GM18498 (cell line): ENCODE measurements at regions not wholly inside any gene's neighbourhood (a gene's known extent, or its start where the extent isn't known, plus 50 kb on each side); places are given as distances from the start of the nearest gene placed in this dataset.
"Not testable (repeated sequence)": the region's sequence is repeated elsewhere in the genome, so short reads cannot be mapped to it uniquely, and the experiment has no call there.

ENCODE experiments used
- ATAC-seq: cut with Tn5 transposase; IDR thresholded peaks from one replicate; pipeline ENCODE4 v1.9.1; 2021; ENCODE audit warnings: mild to moderate bottlenecking, moderate library complexity; ENCODE audit not compliant: unreplicated experiment

GRCh38 chr4:126604268-126604867 lies 1028.4 kb upstream of the INTU start:
- ATAC-seq = peak; percentile 66

DNA sequence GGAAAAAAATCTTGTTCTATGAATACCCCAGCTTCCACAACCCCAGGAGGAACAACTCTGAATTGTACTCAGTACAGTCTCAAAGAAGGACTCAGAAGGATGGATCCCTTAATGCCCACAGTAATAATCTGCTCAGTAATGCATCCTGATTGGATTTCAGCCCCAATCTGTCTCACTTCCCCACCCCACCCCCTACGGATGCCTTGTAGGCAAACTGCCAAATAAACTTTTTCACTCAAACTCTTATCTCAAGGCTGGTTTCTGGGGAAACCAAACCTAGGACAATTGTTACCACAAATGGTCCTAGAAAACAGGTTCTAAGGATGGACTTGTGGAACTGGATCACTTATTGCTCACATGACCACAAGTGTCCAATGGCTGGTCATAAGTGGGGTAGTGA lies 1021.8 kb upstream of the INTU start:
- ATAC-seq = no peak

GRCh38 chr4:126611900-126612299 lies 1020.9 kb upstream of the INTU start:
- no peak for ATAC-seq

DNA sequence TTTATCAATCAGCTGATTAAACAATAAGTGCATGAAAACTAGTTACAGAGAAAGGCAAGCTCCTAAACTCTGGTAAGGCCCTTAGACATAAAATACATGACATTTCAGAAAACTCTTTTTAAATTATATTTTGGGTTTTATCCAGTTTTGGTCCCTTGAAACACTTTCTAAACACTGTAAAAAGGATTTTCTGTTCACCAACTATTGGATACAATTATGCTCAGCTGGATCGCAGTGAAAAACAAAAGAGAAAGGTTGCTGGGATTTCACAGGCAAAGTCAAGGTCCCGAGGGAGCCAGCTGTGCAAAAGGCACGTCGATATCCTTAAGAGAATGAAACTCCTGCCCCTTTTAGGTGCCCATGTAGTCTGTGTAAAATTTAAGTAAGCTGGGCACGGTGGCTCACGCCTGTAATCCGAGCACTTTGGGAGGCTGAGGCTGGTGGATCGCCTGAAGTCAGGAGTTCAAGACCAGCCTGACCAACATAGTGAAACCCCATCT lies 1018.4 kb upstream of the INTU start:
- no peak for ATAC-seq

DNA sequence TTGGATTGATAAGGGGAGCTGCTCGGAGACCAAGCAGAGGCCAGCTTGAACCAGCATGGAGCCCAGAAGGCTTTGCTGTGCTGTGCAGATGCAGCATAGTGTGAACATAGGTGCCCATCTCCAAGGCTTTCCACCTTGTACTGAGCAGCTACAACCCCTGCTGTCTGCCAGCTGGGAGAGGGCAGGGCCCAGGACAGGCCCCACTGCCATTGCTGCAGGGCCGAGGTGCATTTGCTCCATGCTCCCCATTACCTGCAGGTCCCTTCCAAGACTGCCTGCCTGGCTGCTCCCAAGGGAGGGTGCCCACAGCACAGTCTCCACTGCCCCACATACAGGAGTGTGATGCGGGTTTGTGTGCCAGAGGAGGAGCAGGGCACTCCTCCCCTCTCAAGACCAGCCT lies 1016.0 kb upstream of the INTU start:
- no peak for ATAC-seq

GRCh38 chr4:126627255-126627654 lies 1005.5 kb upstream of the INTU start:
- ATAC-seq = no peak

- no peak for ATAC-seq
Observed at GRCh38 chr4:126628933-126629332, 1003.8 kb upstream of the INTU start.

DNA sequence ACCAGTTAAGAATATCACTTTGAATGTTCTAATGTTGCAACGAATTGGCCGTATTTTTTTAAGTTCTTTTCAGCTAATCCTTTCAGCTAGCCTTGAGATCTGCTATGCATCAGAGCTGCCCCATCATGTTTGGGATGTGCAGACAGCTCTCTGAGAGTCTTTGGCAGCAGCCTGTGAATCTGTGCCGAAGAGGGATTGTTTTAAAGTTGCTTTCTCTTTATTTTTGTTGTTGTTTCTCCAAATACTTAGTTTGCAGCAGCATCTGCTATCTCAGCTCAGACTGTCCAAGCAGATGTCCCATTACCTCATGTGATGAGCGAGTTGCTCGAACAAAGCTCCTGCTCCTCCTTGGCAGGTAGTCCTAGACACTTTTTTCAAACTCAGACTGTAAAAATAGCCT lies 1002.5 kb upstream of the INTU start:
- no peak for ATAC-seq

DNA sequence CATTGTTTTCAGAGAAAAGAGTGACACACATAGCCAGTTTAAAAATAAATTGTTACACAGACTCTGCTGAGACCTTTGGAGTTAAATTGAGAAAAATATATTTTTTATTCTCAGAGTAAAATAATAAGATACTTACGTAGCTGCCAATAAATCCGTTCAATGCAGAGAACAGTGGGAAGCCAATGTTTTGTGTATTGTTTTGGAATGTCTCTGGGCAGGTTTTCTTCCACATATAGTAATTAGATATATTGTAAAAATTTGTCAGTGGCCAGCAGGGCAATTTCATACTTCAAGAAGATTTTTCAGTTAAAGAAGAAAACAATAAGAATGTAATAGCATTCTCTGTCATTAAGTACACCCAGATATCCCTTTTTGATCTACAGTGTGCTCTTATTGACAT lies 999.5 kb upstream of the INTU start:
- no peak for ATAC-seq

- ATAC-seq = no peak
Observed at GRCh38 chr4:126637706-126638105, 995.1 kb upstream of the INTU start.

DNA sequence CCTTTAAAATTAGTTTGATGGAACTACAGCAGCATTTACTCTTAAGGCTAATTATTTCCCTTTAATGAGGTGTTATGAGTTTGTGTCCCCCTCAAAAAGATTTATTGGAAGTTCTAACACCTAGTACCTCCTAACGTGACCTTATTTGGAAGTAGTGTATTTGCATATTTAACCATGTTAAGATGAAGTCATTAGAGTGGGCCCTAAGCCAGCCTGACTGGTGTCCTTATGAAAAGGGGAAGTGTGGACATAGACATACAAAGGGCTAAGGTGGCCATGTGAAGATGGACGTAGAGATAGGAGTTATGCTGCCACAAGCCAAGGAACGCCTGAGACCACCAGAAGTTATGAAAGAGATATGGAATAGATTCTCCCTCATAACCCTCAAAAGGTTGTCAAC lies 985.4 kb upstream of the INTU start:
- no peak for ATAC-seq

GRCh38 chr4:126647756-126648397 lies 984.9 kb upstream of the INTU start:
- no peak for ATAC-seq

- ATAC-seq = no peak
Observed at GRCh38 chr4:126658411-126658810, 974.3 kb upstream of the INTU start.

- ATAC-seq = no peak
Observed at GRCh38 chr4:126661194-126661593, 971.6 kb upstream of the INTU start.

DNA sequence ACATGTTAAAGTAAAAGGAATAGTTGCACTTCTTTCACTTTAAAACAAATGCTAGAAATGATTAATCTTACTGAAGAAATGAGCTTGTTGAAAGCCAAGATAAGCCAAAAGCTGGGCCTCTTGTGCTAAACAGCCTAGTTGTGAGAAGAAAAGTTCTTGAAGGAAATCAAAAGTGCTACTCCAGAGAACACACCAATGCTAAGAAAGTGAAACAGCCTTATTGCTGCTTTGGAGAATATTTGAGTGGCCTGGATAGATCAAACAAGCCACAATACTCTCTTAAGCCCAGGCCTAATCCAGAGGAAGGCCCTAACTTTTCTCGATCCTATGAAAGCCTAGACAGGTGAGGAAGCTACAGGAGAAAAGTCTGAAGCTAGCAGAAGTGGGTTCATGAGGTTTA lies 967.9 kb upstream of the INTU start:
- ATAC-seq = no peak

DNA sequence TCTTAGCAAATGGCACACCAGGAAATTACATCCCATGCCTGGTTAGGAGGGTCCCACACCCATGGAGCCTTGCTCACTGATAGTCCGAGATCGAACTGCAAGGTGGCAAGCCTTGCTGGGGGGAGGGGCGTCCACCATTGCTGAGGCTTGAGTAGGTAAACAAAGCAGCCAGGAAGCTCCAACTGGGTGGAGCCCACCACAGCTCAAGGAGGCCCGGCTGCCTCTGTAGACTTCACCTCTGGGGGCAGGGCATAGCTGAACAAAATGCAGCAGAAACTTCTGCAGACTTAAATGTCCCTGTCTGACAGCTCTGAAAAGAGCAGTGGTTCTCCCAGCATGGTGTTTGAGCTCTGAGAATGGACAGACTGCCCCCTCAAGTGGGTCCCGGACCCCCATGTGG lies 962.7 kb upstream of the INTU start:
- not testable (repeated sequence) for ATAC-seq

GRCh38 chr4:126678618-126679017 lies 954.1 kb upstream of the INTU start:
- no peak for ATAC-seq

DNA sequence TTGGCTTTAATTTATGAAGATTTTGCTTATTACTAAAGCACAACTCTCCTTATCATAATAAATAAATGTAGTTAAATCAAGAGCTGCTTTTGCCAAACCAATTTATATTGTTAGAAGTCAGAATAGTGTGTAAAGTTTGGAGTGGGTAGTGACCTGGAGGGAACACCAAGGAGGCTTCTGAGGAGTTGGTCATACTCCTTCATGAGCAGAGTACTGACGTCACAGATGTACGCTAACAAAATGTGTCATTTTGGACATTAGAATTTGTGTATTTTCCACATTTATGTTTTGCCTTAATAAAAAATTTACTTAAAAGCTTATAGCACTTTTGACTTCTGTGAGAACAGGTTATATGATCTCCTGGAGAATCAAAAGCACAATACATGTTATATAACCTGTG lies 953.5 kb upstream of the INTU start:
- ATAC-seq = no peak

DNA sequence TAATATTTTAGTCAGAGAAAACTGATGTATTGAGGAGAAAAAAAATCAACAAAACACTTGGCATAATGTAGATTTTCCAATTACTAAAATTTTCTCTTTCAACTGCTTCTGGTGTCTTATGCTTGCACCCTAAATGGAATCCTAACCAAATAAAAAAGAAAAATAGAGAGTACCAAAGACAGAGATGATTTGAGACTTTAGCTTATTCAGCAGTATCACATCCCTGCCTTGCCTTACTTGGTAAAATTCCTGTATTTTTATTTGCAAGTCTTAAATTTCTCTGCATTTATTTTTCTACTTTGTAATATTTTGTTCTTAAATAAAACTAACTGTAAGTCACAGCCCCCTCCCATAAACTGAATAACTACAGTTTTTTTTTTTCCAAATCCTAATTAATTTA lies 950.5 kb upstream of the INTU start:
- no peak for ATAC-seq

DNA sequence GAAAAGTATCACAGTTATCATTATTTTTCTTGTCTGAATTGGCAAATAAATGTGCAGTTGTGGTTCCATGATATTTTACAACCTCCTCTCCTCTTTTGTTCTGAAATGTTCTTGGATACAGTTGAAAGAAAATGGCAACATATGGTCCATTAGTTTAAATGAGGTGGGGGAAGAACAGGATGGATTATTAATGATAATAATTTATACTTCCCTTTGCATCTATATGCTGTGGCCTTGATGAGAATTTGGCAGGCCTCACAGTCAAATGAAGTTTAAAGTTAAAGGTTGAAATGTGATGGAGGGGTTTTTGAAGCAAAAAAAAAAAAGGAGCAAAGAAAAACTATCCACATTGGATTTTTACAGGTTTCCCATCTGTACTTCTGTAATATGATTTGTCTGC lies 946.3 kb upstream of the INTU start:
- no peak for ATAC-seq

GRCh38 chr4:126687655-126688358 lies 945.0 kb upstream of the INTU start:
- no peak for ATAC-seq

DNA sequence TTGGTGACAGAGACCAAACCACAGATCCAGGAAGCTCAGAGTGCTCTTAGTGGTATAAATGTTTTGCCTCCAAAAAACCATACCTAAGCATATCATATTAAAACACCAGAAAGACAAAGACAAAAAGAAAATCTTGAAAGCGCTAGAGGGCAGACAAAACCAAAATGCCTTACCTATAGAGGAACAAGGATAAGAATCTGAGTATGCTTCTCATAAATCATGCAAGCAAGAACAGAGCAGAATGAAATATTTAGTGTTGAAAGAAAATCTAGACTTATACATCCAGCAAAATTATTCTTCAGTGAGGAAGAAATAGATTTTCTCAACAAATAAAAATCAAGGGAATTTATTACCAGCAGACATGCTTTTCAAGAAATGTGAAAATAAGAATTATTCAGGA lies 941.0 kb upstream of the INTU start:
- no peak for ATAC-seq
